HEK293 (cell line): ENCODE measurements at regions not wholly inside any gene's neighbourhood (a gene's known extent, or its start where the extent isn't known, plus 50 kb on each side); places are given as distances from the start of the nearest gene placed in this dataset.
"Not testable (repeated sequence)": the region's sequence is repeated elsewhere in the genome, so short reads cannot be mapped to it uniquely, and the experiment has no call there.

Experiments used
- CTCF ChIA-PET: fragments of 350-600 bp; formaldehyde crosslinking; extraction: SDS; loops from one replicate; lab custom pipeline; 2021; ENCODE audit warnings: antibody characterized with exemption; lab: Yijun Ruan, JAX
- POLR2A ChIA-PET: fragments of 300-600 bp; formaldehyde crosslinking; extraction: SDS; loops from one replicate; lab custom pipeline; 2020; ENCODE audit warnings: antibody characterized with exemption, inconsistent platforms; lab: Yijun Ruan, JAX
- H3K27ac ChIP-seq: fragments of 200-500 bp; sonication (Bioruptor generic); 2 replicates; pipeline ENCODE4 v1.5.1; 2014; ENCODE audit warnings: low read depth, low read length, control low read depth, inconsistent platforms; ENCODE audit errors: extremely low read depth
- H3K36me3 ChIP-seq, 2 experiments: fragments of 200-500 bp in 1 of 2; sonication (Bioruptor generic) in 1 of 2; 1 replicate in 1 of 2; 2 replicates in 1 of 2; pipeline ENCODE4 v1.5.1; 2014 to 2017; ENCODE audit warnings: inconsistent platforms in 2 of 2, low read length in 2 of 2; ENCODE audit not compliant: control insufficient read depth in 2 of 2, insufficient read depth in 1 of 2
- H3K4me1 ChIP-seq: fragments of 200-500 bp; sonication (Bioruptor generic); 2 replicates; pipeline ENCODE4 v1.5.1; 2014; ENCODE audit warnings: mild to moderate bottlenecking, low read length, inconsistent platforms; ENCODE audit not compliant: control insufficient read depth, insufficient read depth
- H3K4me3 ChIP-seq: 2 replicates; pipeline ENCODE4 v1.5.1; 2011; ENCODE audit warnings: low read depth, mild to moderate bottlenecking, control low read depth, low read length, moderate library complexity
- H3K9me3 ChIP-seq: fragments of 200-500 bp; sonication (Bioruptor generic); 2 replicates; pipeline ENCODE4 v1.5.1; 2014; ENCODE audit warnings: low read depth, low read length, inconsistent platforms; ENCODE audit not compliant: control insufficient read depth, insufficient read depth

GRCh38 chr1:120519196-120519595 is 104.4 kb downstream of the NBPF8 start:
- H3K27ac ChIP-seq, H3K4me3 ChIP-seq, POLR2A ChIA-PET, H3K9me3 ChIP-seq, H3K4me1 ChIP-seq, CTCF ChIA-PET, H3K36me3 ChIP-seq: not testable (repeated sequence)

GRCh38 chr1:120524416-120524815 is 109.6 kb downstream of the NBPF8 start:
- POLR2A ChIA-PET, CTCF ChIA-PET, H3K36me3 ChIP-seq, H3K4me1 ChIP-seq, H3K9me3 ChIP-seq, H3K27ac ChIP-seq, H3K4me3 ChIP-seq: not testable (repeated sequence)

- H3K9me3 ChIP-seq, POLR2A ChIA-PET, CTCF ChIA-PET, H3K4me3 ChIP-seq, H3K36me3 ChIP-seq, H3K4me1 ChIP-seq, H3K27ac ChIP-seq: not testable (repeated sequence)
Measured at GRCh38 chr1:120525386-120525785, 110.6 kb downstream of the NBPF8 start.

GRCh38 chr1:120529475-120530089 is 114.7 kb downstream of the NBPF8 start:
- CTCF ChIA-PET, POLR2A ChIA-PET, H3K9me3 ChIP-seq: not testable (repeated sequence)

GRCh38 chr1:120531455-120531854 is 116.6 kb downstream of the NBPF8 start:
- CTCF ChIA-PET, POLR2A ChIA-PET, H3K4me3 ChIP-seq, H3K9me3 ChIP-seq, H3K36me3 ChIP-seq, H3K27ac ChIP-seq, H3K4me1 ChIP-seq: not testable (repeated sequence)

More at GRCh38 chr1:120529475-120530089, 114.7 kb downstream of the NBPF8 start:
- H3K36me3 ChIP-seq, H3K4me1 ChIP-seq, H3K4me3 ChIP-seq, H3K27ac ChIP-seq: not testable (repeated sequence)

- H3K4me3 ChIP-seq, H3K36me3 ChIP-seq, H3K9me3 ChIP-seq, CTCF ChIA-PET, H3K27ac ChIP-seq, POLR2A ChIA-PET, H3K4me1 ChIP-seq: not testable (repeated sequence)
Measured at GRCh38 chr1:120534361-120535047, 119.7 kb downstream of the NBPF8 start.

- POLR2A ChIA-PET, H3K36me3 ChIP-seq, H3K4me1 ChIP-seq, H3K9me3 ChIP-seq, H3K27ac ChIP-seq, H3K4me3 ChIP-seq, CTCF ChIA-PET: not testable (repeated sequence)
Measured at GRCh38 chr1:120535052-120535451, 120.2 kb downstream of the NBPF8 start.

GRCh38 chr1:120541394-120541793 is 126.6 kb downstream of the NBPF8 start:
- H3K4me1 ChIP-seq, H3K9me3 ChIP-seq, H3K4me3 ChIP-seq, H3K27ac ChIP-seq, H3K36me3 ChIP-seq, CTCF ChIA-PET, POLR2A ChIA-PET: not testable (repeated sequence)

GRCh38 chr1:120542365-120542764 is 127.5 kb downstream of the NBPF8 start:
- H3K4me3 ChIP-seq, H3K9me3 ChIP-seq, H3K4me1 ChIP-seq, POLR2A ChIA-PET, H3K27ac ChIP-seq, CTCF ChIA-PET, H3K36me3 ChIP-seq: not testable (repeated sequence)

GRCh38 chr1:120542940-120543339 is 128.1 kb downstream of the NBPF8 start:
- CTCF ChIA-PET, H3K9me3 ChIP-seq, H3K36me3 ChIP-seq, H3K4me3 ChIP-seq, POLR2A ChIA-PET, H3K27ac ChIP-seq, H3K4me1 ChIP-seq: not testable (repeated sequence)

GRCh38 chr1:120544434-120544833 is 129.6 kb downstream of the NBPF8 start:
- CTCF ChIA-PET, POLR2A ChIA-PET, H3K4me3 ChIP-seq, H3K36me3 ChIP-seq, H3K9me3 ChIP-seq, H3K27ac ChIP-seq, H3K4me1 ChIP-seq: not testable (repeated sequence)
